HepG2 (cell line): ENCODE measurements at regions not wholly inside any gene's neighbourhood (a gene's known extent, or its start where the extent isn't known, plus 50 kb on each side); places are given as distances from the start of the nearest gene placed in this dataset.

ENCODE experiments used
- ATAC-seq: fragments of 200-7000 bp; cut with Tn5 transposase; 3 replicates; pipeline ENCODE4 v1.9.1; 2020; ENCODE audit warnings: mild to moderate bottlenecking, moderate library complexity
- BruUV-seq: library from RNA; stranded (reverse); fragments of 400-500 nt; replicated peaks from 2 replicates; lab custom pipeline; 2021; lab: Mats Ljungman, UMichigan
- CTCF ChIA-PET: fragments of 300-600 bp; formaldehyde crosslinking; extraction: SDS; loops from one replicate; lab custom pipeline; 2021; ENCODE audit warnings: low total read pairs, inconsistent platforms, low intra/inter-chr PET ratio; lab: Yijun Ruan, JAX
- POLR2A ChIA-PET: fragments of 350-600 bp; sonication (Branson Sonifier 250); formaldehyde crosslinking; loops from one replicate; lab custom pipeline; 2020; ENCODE audit warnings: antibody characterized with exemption, inconsistent platforms; lab: Yijun Ruan, JAX
- DNase-seq: peaks from one replicate; pipeline ENCODE4 v3.0.0-alpha.2; 2015; ENCODE audit warnings: low spot score
- FAIRE-seq: peaks from 3 replicates; lab custom pipeline; 2011; peaks lifted over from hg19 to GRCh38; lab: Jason Lieb, UNC
- H2AFZ ChIP-seq: one replicate; pipeline ENCODE4 v1.6.1; 2011; ENCODE audit warnings: low read length, inconsistent platforms
- H3K27ac ChIP-seq: fragments of 300-600 bp; 3 replicates; pipeline ENCODE4 v1.8.0; 2011; ENCODE audit warnings: mixed run types, mild to moderate bottlenecking, mixed read lengths, low read length, inconsistent platforms; ENCODE audit not compliant: insufficient read depth; ENCODE audit errors: extremely low read length
- H3K27me3 ChIP-seq, 2 experiments: fragments of 200-600 bp in 1 of 2; 2 replicates in 1 of 2; 3 replicates in 1 of 2; pipeline versions ENCODE4 v1.6.0 to v1.8.0; 2011; ENCODE audit warnings: low read length in 2 of 2, mild to moderate bottlenecking in 2 of 2, moderate library complexity in 2 of 2, inconsistent platforms in 1 of 2; ENCODE audit not compliant: insufficient read depth in 2 of 2, control insufficient read depth in 1 of 2
- H3K36me3 ChIP-seq, 2 experiments: fragments of 200-600 bp in 1 of 2; replicated peaks in 1 of 2; 2 replicates in 1 of 2; 3 replicates in 1 of 2; pipeline versions ENCODE4 v1.5.1 to v1.8.0; 2011; ENCODE audit warnings: low read length in 2 of 2, inconsistent platforms in 1 of 2; ENCODE audit not compliant: insufficient read depth in 2 of 2, control insufficient read depth in 1 of 2
- H3K4me1 ChIP-seq: 2 replicates; pipeline ENCODE4 v1.5.1; 2012; ENCODE audit warnings: low read length, inconsistent platforms; ENCODE audit not compliant: insufficient read depth
- H3K4me2 ChIP-seq: 2 replicates; pipeline ENCODE4 v1.6.0; 2011; ENCODE audit warnings: low read depth, low read length, inconsistent platforms
- H3K4me3 ChIP-seq, 3 experiments: fragments of 200-600 bp in 1 of 3; sonication (generic), shearing (Covaris generic) in 1 of 3; replicated peaks in 1 of 3; 2 replicates each; pipeline ENCODE4 v1.5.1; 2011 to 2016; ENCODE audit warnings: low read length in 3 of 3, inconsistent platforms in 2 of 3, low read depth in 2 of 3, mild to moderate bottlenecking in 2 of 3, control low read depth in 1 of 3, mixed read lengths in 1 of 3; ENCODE audit not compliant: insufficient read depth in 1 of 3
- H3K79me2 ChIP-seq: one replicate; pipeline ENCODE4 v1.6.1; 2011; ENCODE audit warnings: low read length, inconsistent platforms; ENCODE audit not compliant: insufficient read depth
- H3K9ac ChIP-seq: 2 replicates; pipeline ENCODE4 v1.6.0; 2011; ENCODE audit warnings: mild to moderate bottlenecking, low read depth, low read length, inconsistent platforms; ENCODE audit not compliant: insufficient read depth
- H3K9me3 ChIP-seq: 2 replicates; pipeline ENCODE4 v1.5.1; 2012; ENCODE audit warnings: mild to moderate bottlenecking, low read length
- H4K20me1 ChIP-seq: 2 replicates; pipeline ENCODE4 v1.6.0; 2011; ENCODE audit warnings: inconsistent platforms, mild to moderate bottlenecking, low read length, moderate library complexity; ENCODE audit not compliant: insufficient read depth
- ATF7-NPFF ChIP-seq: sonication (generic); formaldehyde crosslinking; IDR thresholded peaks from 2 replicates; pipeline ENCODE4 v1.8.1; 2023; ENCODE audit warnings: mild to moderate bottlenecking, low read depth, missing genetic modification reagents, moderate library complexity
- DPF2 ChIP-seq: sonication (generic); formaldehyde crosslinking; IDR thresholded peaks from 2 replicates; pipeline ENCODE4 v1.4.0; 2020; ENCODE audit warnings: mild to moderate bottlenecking, low read depth, missing genetic modification reagents, borderline replicate concordance
- EEA1 ChIP-seq: sonication (generic); formaldehyde crosslinking; IDR thresholded peaks from 2 replicates; pipeline ENCODE4 v1.5.1; 2020; ENCODE audit warnings: mild to moderate bottlenecking, missing genetic modification reagents, borderline replicate concordance
- HOXA3 ChIP-seq: sonication (generic); formaldehyde crosslinking; IDR thresholded peaks from 2 replicates; pipeline ENCODE4 v1.5.0; 2020; ENCODE audit warnings: missing genetic modification reagents
- TBX3 ChIP-seq: fragments of 450-650 bp; IDR thresholded peaks from 2 replicates; pipeline ENCODE4 v1.6.1; 2017; ENCODE audit warnings: antibody characterized with exemption, mild to moderate bottlenecking, inconsistent platforms, borderline replicate concordance
- ZNF598 ChIP-seq: sonication (generic); formaldehyde crosslinking; IDR thresholded peaks from 2 replicates; pipeline ENCODE4 v1.5.1; 2020; ENCODE audit warnings: mild to moderate bottlenecking, missing genetic modification reagents, borderline replicate concordance
- in situ Hi-C: cut with HindIII; loops from 2 replicates; pipeline ENCODE4 v1.10.0; 2017; ENCODE audit warnings: low pct_unique_long_range_greater_than_20kb; ENCODE audit not compliant: extremely low pct_ligation_motif_present
- intact Hi-C: fragments of 100-400 bp; cut with micrococcal nuclease; formaldehyde crosslinking; loops from one replicate; pipeline ENCODE4 v1.10.0; 2022; ENCODE audit not compliant: unreplicated experiment
- TF ChIP-seq, protein P1 (sequence below): sonication (generic); formaldehyde crosslinking; IDR thresholded peaks from 2 replicates; pipeline ENCODE4 v1.4.0; 2020; ENCODE audit warnings: missing genetic modification reagents
- TF ChIP-seq, protein P2 (sequence below): sonication (generic); formaldehyde crosslinking; IDR thresholded peaks from 2 replicates; pipeline ENCODE4 v1.4.0; 2020; ENCODE audit warnings: missing genetic modification reagents, mild to moderate bottlenecking, borderline replicate concordance
- TF ChIP-seq, protein P3 (sequence below): sonication (generic); formaldehyde crosslinking; IDR thresholded peaks from 2 replicates; pipeline ENCODE4 v1.9.0; 2022; ENCODE audit warnings: low read depth, missing genetic modification reagents

DNA sequence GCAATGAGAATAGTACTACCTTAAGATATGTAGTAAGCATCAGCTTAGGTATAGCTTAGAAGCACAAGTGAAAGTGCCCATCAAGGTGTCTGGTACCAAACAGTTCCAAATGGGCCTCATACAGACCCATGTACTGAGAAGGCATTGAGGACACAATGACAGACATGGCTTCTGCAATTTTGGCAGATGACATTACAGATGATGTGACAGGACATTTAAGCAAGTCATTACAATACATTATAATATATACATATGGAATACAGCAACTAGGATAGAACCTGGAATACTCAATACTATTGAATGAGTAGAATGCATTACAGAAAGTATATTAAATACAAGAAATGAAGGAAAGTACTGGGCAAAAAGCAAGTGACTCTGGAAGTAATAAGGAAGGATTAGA lies 256.4 kb downstream of the GXYLT1 start:
- no peak overlapping the region for H3K4me3 ChIP-seq
- no peaks in the 10 kb centered on the region for H3K79me2 ChIP-seq
- ChIA-PET CTCF (no interaction called here), POLR2A (no interaction called here)
- DNase-seq = no peak
- BruUV-seq = no TSS peak
- in situ Hi-C loops = no loop called here
- H3K4me1 ChIP-seq = no peaks in the 10 kb centered on the region
- H3K36me3 ChIP-seq = no peaks in the 10 kb centered on the region
- no peak overlapping the region for H3K9ac ChIP-seq
- no peak overlapping the region for H3K4me2 ChIP-seq
- H2AFZ ChIP-seq = no peak overlapping the region
- H4K20me1 ChIP-seq = no peaks in the 10 kb centered on the region
- intact Hi-C loops = no loop called here
- no peak overlapping the region for H3K27ac ChIP-seq
- no peaks in the 10 kb centered on the region for H3K9me3 ChIP-seq
- no peak for ATAC-seq
- no peaks in the 10 kb centered on the region for H3K27me3 ChIP-seq
- FAIRE-seq = no peak
- TF ChIP-seq HOXA3 (CRISPR knock-in tag) (no peak), EEA1 (CRISPR knock-in tag) (no peak), ZNF598 (CRISPR knock-in tag) (no peak), TBX3 (no peak), ATF7-NPFF (CRISPR knock-in tag) (no peak), DPF2 (no peak)
- TF ChIP-seq, protein P1, sequence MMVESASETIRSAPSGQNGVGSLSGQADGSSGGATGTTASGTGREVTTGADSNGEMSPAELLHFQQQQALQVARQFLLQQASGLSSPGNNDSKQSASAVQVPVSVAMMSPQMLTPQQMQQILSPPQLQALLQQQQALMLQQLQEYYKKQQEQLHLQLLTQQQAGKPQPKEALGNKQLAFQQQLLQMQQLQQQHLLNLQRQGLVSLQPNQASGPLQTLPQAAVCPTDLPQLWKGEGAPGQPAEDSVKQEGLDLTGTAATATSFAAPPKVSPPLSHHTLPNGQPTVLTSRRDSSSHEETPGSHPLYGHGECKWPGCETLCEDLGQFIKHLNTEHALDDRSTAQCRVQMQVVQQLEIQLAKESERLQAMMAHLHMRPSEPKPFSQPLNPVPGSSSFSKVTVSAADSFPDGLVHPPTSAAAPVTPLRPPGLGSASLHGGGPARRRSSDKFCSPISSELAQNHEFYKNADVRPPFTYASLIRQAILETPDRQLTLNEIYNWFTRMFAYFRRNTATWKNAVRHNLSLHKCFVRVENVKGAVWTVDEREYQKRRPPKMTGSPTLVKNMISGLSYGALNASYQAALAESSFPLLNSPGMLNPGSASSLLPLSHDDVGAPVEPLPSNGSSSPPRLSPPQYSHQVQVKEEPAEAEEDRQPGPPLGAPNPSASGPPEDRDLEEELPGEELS (CRISPR knock-in tag) = no peak
- TF ChIP-seq, protein P2, sequence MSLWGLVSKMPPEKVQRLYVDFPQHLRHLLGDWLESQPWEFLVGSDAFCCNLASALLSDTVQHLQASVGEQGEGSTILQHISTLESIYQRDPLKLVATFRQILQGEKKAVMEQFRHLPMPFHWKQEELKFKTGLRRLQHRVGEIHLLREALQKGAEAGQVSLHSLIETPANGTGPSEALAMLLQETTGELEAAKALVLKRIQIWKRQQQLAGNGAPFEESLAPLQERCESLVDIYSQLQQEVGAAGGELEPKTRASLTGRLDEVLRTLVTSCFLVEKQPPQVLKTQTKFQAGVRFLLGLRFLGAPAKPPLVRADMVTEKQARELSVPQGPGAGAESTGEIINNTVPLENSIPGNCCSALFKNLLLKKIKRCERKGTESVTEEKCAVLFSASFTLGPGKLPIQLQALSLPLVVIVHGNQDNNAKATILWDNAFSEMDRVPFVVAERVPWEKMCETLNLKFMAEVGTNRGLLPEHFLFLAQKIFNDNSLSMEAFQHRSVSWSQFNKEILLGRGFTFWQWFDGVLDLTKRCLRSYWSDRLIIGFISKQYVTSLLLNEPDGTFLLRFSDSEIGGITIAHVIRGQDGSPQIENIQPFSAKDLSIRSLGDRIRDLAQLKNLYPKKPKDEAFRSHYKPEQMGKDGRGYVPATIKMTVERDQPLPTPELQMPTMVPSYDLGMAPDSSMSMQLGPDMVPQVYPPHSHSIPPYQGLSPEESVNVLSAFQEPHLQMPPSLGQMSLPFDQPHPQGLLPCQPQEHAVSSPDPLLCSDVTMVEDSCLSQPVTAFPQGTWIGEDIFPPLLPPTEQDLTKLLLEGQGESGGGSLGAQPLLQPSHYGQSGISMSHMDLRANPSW (CRISPR knock-in tag) = no peak
- TF ChIP-seq, protein P3, sequence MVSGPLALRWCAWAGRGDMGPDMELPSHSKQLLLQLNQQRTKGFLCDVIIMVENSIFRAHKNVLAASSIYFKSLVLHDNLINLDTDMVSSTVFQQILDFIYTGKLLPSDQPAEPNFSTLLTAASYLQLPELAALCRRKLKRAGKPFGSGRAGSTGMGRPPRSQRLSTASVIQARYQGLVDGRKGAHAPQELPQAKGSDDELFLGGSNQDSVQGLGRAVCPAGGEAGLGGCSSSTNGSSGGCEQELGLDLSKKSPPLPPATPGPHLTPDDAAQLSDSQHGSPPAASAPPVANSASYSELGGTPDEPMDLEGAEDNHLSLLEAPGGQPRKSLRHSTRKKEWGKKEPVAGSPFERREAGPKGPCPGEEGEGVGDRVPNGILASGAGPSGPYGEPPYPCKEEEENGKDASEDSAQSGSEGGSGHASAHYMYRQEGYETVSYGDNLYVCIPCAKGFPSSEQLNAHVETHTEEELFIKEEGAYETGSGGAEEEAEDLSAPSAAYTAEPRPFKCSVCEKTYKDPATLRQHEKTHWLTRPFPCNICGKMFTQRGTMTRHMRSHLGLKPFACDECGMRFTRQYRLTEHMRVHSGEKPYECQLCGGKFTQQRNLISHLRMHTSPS (CRISPR knock-in tag) = no peak
